Stimulated activated CD4-positive, alpha-beta T cell treated with anti-CD3 and anti-CD28 coated beads, Interleukin-2, amount 100 ng/mL, for 24 hours (primary cell): ENCODE measurements at regions not wholly inside any gene's neighbourhood (a gene's known extent, or its start where the extent isn't known, plus 50 kb on each side); places are given as distances from the start of the nearest gene placed in this dataset.
"Not testable (repeated sequence)": the region's sequence is repeated elsewhere in the genome, so short reads cannot be mapped to it uniquely, and the experiment has no call there.

Experiments
- DNase-seq, 2 donors: peaks; one replicate each; pipeline ENCODE4 v3.0.0-alpha.2; 2020

- DNase-seq = no peak
Measured at GRCh38 chr13:82480415-82480814, 1401.9 kb downstream of the SLITRK1 start.

GRCh38 chr13:82477436-82477835 lies 1404.8 kb downstream of the SLITRK1 start:
- no peak for DNase-seq

- no peak for DNase-seq
Measured at GRCh38 chr13:82467626-82468025, 1414.6 kb downstream of the SLITRK1 start.

DNA sequence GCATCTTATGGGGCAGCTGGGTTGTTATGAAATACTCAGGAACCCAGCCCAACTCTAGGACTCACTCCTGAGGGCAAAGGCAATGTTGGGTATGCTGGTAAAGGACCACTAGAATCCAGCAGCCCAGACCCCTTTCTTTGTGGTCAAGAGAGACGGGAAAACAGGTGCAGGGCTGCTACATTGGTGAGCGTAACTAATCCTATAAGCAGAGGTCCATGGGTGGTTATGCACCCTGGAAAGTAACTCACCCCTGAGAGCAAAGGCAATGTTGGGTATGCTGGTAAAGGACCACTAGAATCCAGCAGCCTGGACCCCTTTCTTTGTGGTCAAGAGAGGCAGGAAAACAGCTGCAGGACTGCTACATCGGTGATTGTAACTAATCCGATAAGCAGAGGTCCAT lies 1422.7 kb downstream of the SLITRK1 start:
- not testable (repeated sequence) for DNase-seq

GRCh38 chr13:82458169-82458568 lies 1424.1 kb downstream of the SLITRK1 start:
- DNase-seq = no peak

DNA sequence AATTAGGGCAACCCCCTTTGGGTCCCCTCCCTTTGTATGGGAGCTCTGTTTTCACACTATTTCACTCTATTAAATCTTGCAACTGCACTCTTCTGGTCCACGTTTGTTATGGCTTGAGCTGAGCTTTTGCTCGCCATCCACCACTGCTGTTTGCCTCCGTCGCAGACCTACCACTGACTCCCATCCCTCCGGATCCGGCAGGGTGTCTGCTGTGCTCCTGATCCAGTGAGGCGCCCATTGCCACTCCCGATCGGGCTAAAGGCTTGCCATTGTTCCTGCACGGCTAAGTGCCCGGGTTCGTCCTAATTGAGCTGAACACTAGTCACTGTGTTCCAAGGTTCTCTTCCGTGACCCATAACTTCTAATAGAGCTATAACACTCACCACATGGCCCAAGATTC lies 1424.7 kb downstream of the SLITRK1 start:
- DNase-seq = not testable (repeated sequence)

DNA sequence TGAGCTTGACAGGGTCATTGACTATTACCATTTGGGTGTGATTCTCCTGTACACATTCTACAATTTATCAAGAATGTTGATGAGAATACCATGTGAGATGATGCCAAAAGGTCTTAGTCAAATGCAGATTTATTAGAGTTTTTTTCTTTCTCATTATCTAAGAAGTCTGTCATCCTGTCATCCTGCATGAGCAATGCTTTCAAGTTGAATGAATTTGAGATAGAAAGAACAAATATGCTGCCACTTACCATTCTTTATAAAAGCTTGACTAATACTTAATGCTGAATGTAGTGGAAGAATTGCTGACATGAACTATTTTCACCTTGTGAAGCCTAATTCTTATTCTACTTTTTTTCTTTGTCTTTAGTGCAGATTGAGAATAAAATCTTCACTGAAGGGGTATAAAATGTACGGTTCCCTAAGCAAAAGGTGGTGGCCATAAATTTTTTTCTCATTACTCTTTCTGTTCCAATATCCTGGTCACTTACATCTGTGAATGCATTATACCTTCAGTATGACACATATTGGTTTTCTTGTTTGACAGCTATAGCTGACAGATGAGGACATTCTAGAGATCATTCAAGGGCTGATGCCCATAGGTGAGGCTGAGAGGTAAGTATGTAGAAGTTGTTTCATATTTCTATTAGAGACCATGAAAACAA lies 1434.7 kb downstream of the SLITRK1 start:
- DNase-seq = no peak

GRCh38 chr13:82439159-82439904 lies 1442.9 kb downstream of the SLITRK1 start:
- DNase-seq = no peak

DNA sequence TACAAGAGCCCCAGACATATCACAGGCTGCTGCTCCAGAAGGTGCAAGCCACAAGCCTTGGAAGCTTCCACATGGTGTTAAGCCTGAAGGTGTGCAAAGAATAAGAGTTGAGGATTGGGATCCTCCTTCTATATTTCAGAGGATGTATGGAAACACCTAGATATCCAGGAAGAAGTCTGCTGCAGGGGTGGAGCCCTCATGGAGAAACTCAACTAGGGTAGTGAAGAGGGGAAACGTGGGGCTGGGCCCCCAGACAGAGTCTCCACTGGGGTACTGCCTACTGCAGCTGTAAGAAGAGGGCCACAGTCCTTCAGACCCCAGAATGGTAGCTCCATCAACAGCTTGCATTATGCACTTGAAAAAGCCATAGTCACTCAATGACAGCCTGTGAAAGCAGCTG lies 1444.0 kb downstream of the SLITRK1 start:
- no peak for DNase-seq

DNA sequence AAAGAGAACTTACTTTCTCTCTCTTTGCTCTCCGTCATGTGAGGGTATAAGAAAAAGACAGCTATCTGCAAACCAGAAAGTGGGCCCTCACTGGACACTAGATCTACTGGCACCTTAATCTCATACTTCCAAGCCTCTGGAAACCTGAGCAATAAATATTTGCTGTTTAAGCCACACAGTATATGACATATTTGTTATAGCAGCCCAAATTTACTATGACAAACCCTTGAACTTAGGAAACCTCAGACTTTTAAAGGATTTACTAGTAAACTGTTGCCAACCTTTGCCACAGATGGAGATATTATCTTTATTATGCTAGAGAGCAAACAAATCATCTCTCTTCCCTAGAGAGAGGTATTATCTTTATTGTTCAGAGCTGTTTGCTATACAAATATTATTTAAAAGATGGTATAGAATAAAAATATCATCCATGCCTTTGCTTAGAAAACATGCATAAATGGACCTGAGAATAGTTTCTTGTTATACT lies 1446.1 kb downstream of the SLITRK1 start:
- no peak for DNase-seq

- DNase-seq = no peak
Measured at GRCh38 chr13:82432949-82433348, 1449.3 kb downstream of the SLITRK1 start.

GRCh38 chr13:82412749-82413148 lies 1469.5 kb downstream of the SLITRK1 start:
- no peak for DNase-seq

GRCh38 chr13:82407321-82407720 lies 1475.0 kb downstream of the SLITRK1 start:
- DNase-seq = no peak

DNA sequence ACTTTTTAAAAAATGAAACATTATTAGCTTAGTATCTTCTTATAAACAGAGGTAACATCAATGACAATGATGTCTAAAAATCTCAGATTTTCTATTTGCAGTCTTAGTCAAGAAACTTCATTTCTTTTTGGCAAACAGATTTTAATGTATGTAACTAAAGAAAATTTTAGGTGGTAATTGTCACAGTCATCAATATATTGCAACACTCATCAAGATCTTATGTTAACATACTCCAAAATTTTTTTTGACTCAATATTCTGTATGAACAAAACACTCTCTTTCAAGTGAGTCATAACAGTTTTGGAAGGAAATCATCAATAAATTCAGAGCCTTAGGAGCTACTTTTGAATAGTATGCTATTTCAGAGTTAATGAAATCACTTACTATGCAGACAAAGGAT lies 1507.6 kb downstream of the SLITRK1 start:
- no peak for DNase-seq

DNA sequence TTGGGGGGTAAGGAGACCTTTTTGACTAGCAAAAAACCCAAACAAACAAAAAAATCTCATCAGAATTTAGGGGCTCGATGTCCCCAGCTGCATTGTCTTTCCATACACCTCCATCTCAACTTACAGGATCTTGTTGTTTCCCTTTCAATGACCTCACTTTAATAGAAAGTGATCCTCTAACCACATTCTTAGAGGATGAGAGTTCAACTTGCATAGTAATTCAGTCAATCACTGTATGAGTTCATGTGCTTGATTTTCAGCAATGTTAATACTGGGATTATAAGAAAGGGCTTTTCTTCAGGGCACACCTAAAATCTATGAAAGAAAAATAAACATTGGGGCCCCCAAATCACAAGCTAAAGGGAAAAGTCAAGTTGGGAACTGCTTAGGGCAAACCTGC lies 1512.0 kb downstream of the SLITRK1 start:
- no peak for DNase-seq

DNA sequence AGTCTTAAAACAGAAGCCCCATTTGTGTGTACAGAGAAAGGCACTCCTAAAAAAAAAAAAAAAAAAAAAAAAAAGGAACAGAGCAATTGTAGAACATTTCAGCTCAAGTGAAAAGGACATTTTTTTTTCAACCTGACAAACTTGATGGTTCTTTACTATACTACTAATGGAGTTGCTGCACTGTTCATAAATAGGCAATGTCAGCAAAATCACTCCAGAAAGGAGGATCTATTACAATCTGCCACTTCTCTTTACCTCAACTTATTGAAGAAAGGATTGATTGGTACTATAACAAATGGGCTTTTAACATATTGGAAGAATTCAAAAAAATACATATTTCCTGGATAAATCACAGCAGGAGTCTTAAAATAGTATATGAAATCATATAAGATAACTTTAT lies 1517.7 kb downstream of the SLITRK1 start:
- DNase-seq = no peak

- no peak for DNase-seq
Measured at GRCh38 chr13:82358284-82358683, 1524.0 kb downstream of the SLITRK1 start.

DNA sequence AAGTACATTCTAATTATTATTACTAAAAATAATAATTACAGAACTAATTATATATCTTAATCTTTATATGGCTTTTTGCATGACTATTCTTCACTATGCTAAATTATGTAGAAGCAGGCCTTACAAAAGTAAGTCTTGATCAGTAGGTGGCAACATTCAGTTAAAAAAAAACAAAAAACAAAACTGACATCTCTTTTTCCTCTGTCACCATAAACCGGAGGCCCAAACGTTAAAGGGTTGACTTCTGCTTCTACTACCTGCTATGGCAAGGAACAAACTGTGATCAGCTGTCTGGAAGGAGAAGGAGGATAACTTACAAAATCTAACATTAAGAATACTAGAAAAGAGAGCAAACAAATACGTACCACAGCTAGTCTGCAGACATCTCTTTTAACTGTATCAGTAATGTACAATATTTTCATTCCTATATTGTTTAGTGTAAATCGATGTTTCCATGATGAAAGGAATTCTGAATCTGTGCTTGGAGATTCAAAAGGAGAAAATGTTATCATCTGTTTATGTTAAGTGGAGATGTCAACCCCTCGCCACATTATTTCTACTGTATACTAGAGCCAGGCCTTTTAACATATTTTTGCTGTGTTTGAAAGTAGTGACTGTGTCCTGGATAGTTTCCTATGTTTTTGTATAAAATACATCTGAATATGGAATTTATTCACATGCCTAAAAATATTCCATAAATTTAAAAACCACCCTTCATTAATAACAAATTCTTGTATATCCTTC lies 1525.4 kb downstream of the SLITRK1 start:
- DNase-seq = no peak

DNA sequence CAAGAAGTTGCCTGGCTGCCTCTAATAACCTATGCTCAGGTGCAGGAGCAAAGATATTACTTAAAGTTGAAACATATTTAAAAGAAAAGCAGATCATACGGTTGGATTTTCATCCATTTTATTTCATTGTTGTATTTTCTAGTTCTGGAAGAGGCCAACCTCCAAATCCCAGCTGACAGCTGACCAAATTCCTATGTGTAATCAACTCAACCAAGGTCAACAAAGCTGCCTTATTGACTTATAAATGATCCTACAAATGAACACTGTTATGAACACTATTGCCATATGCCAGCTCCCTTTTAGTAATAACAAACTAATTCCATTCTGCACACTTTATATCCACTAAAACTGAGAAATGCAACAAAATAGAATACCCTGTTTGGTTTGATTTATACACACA lies 1537.4 kb downstream of the SLITRK1 start:
- DNase-seq = no peak

- DNase-seq = no peak
Measured at GRCh38 chr13:82341116-82341515, 1541.2 kb downstream of the SLITRK1 start.

DNA sequence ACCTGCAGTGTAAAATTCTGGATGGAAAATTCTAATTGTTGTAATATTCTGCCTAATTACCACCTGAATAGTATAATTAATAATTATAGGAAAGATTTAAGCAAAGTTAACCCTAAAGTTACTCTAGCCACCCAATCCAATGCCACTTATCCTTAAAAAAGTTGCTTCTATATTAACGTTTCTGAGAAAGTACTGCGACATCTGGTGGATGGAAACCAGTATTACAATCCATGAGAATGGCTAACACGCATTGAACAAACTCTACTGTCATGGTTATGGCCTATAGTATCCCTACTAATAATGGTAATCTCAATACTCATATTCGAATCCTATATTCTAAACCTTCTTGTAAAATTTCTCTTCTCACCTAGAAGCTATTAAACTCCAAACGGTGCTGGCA lies 1551.8 kb downstream of the SLITRK1 start:
- DNase-seq = no peak

- DNase-seq = no peak
Measured at GRCh38 chr13:82323101-82323500, 1559.2 kb downstream of the SLITRK1 start.

GRCh38 chr13:82305588-82305987 lies 1576.7 kb downstream of the SLITRK1 start:
- DNase-seq = no peak

DNA sequence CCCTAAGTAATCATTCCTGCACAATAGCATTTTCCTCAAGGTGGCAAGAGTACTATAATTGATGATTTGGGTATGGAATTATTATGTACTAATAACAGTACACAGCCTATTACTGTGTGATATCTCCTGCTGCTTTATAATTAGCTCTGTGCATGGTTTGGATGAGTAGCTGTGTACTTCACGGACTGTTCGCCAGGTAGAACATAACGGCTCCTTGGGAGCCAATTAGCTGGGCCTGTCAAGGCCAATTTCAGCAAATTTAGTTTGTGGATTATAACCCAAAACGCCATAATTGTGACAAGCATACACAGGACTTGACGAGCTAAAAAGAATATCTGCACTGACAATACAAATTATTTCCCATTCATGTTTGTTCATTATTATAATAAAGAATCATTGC lies 1584.2 kb downstream of the SLITRK1 start:
- no peak for DNase-seq
